Nucleus accumbens (tissue), 56 donors: ENCODE measurements at regions not wholly inside any gene's neighbourhood (a gene's known extent, or its start where the extent isn't known, plus 50 kb on each side); places are given as distances from the start of the nearest gene placed in this dataset.
A peak's percentile ranks its signal among the peaks of the same experiment; 100 is the strongest.

Experiments used
- DNase-seq, 56 donors: peaks; one replicate each; lab custom pipeline; 2025; lab: John Stamatoyannopoulos, UW

DNA sequence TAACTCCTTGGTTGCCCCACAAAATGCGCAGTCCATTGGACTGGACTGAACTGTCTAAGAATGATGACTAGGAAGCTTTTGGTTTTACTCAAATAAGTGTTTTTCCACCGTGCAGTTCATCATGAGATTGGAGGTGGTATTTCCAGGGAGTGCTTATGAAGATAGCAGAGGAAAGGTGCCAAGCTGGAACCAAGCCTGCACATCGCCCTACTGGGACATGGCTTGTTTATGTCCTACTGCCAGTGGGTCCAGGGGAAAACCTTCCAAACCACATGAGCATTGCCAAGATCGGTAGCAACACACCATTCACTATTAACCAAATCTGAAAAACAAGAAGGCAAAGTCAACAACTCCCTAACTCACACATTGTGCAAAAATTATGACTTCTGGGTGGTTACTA lies 54.7 kb upstream of the DSCAM start:
- peak in 4 of 56 donors; percentile 3 to 30 (median 10) for DNase-seq

DNA sequence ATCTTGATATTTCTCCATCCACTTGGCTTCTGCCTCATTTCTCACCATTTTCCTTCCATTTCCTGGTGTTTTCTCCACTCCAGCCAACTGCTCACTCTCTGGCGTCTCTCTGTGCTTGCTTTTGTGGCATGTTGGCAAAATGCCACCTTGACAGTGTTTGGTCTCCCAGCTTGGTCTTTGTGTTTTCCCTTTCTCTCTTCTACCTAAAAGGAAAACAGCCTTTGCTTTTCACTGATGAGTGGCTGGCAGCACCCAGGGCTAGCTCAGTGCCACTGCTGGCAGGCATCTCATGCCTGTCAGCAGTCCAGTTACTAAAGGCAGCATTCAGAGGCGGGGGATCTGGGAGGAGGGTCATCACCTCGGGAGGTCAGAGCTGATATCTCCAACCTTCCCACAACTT lies 55.3 kb upstream of the DSCAM start:
- peak in 44 of 56 donors; percentile 3 to 78 (median 30) for DNase-seq

DNA sequence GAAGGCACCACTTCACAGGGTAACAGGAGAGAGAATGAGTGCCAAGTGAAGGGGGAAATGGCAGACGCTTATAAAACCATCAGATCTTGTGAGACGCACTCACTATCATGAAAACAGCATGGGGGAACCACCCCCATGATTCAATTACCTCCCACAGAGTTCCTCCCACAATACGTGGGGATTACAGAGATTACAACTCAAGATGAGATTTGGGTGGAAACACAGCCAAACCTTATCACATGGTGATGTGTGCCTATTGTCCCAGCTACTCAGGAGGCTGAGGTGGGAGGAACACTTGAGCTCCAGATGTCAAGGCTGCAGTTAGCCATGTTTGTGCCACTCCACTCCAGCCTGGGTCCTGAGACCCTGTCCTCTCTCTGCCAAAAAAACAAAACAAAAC lies 56.0 kb upstream of the DSCAM start:
- no peak for DNase-seq

DNA sequence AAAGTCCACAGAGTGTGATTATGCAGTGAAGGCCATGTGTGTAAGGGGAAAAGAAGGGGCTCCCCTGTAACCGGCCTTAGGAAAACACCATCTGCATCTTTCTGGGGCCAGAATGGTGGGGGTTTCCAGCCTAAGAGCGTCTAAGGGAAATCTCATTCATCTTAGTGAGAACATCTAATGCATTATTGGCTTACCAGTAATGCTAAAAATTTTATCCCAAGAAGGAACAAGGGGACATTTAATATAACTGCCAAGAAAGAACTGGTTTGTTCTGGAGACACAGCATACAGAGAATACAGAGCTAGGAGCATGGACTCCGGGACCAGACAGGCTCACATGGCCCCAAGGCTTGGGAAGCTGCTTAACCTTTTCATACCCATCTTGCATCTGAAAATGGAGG lies 58.3 kb upstream of the DSCAM start:
- DNase-seq = peak in 3 of 56 donors; percentile 4 to 11 (median 9)

DNA sequence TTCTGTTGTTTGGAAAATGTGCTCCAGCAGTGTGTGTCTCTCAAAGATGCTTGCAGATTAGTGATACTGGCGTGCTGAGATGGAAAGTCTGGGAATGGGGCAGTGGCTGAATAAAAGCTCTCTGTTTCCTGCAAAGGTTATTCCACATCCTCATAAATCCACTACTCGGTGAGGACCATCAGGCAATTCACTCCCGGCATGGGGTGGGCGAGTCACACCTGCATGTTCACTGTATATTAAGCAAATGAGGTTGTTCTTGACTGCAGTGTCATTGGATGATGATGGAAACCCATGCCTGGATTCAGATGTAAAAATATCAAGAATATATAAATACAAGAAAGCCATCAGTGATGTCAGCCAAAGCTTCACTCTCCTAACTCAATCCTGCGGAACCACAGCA lies 65.4 kb upstream of the DSCAM start:
- DNase-seq = no peak

DNA sequence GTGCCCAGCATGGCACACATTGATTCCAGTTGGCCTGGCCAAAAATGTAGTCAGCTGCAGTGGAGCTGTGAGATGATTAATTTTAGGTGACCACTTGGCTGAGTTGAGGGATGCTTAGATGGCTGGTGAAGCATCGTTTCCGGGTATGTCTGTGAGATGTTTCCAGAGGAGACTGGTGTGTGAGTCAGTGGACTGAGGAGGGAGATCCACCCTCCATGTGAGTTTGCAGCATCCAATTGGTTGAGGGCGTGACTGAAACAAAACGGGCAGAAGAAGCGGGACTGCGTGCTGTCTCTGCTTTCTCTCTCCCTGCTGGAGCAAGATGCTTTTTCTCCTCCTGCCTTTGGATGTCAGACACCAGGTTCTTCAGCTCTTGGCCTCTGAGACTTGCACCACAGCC lies 68.2 kb upstream of the DSCAM start:
- no peak for DNase-seq

DNA sequence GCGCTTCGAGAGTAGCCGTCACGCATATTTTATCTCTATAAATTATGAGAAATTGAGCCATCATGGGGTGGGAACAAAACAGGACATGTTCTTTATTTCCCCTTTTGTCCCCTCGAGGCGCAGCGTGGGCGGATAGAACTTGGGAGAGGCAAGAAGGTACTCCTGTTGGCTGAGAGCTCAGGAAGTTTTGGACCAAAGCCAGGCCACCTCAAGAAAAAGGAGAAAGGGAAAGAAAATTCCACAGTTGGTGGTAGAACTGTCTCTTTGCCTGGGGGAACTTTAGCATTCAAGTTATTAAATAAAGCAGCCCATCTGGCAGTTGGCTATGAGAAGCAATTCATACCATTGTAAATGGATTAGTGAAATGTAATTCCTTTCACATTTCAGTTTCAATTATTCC lies 76.4 kb upstream of the DSCAM start:
- DNase-seq = no peak

DNA sequence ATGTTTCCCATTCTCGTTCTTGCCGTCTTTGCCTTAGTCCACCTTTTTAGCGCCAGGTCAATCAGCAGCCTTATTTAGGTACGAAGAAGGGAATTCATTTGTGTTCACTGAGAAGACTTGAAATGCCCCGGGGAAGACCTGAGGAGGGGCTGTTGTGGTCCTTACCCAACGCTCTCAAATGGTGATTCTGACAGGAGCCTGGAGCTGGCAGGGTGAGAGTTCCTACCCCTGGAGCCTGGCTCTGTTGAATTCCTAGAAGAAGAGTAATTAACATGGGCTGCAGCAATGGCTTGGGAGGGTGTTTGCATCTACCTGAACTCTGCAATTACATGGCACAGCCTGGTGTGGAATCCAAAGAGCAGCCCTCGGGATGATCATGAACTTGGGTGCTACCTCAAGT lies 76.9 kb upstream of the DSCAM start:
- no peak for DNase-seq

DNA sequence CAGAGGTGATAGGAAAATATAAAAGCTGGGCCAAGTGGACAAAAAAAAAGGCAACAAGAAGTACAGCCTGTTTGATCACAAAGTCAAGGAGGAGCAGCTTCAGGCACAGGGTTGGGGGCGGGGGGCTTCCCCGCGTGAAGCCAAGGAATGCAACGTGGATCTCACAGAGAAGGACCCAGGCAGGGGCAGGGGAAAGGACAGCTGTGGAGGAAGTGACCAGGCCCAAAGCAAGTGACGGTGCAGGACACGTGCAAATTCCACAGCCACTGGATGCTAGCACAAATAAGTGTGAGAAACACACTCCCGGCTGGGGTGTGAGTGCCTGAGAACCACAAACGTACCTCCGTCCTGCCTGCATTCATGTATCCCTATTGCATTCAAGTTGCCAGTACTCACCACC lies 77.7 kb upstream of the DSCAM start:
- no peak for DNase-seq

DNA sequence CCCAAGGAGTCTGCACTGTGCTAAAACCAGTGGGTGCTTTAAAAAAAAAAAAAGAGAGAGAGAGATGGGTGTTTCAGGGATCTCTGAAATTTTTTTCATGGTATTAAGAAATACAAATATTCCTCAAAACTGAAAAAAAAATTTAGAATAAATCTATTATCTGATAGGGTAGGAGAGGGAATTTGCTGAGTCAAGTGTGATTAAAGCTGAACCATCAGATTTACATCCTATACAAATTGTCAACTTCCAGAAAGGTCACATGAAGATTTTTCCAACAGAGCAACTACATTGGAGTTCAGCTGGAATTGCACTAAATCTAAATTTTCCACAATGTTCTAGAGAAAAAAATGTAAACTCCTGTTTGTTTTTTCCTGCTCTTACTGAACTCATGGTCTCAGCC lies 79.3 kb upstream of the DSCAM start:
- DNase-seq = no peak

DNA sequence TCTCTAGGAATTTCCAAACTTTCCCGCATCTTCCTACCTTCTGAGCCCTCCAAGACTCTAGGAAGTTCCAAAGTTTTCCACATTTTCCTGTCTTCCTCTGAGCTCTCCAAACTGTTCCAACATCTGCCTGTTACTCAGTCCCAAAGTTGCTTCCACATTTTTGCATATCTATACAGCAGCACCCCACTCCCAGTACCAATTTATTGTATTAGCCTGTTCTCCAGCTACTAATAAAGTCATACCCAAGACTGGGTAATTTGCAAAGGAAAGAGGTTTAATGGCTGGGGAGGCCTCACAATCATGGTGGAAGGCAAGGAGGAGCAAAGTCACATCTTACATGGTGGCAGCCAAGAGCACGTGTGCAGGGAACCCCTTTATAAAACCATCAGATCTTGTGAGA lies 82.9 kb upstream of the DSCAM start:
- DNase-seq = no peak

DNA sequence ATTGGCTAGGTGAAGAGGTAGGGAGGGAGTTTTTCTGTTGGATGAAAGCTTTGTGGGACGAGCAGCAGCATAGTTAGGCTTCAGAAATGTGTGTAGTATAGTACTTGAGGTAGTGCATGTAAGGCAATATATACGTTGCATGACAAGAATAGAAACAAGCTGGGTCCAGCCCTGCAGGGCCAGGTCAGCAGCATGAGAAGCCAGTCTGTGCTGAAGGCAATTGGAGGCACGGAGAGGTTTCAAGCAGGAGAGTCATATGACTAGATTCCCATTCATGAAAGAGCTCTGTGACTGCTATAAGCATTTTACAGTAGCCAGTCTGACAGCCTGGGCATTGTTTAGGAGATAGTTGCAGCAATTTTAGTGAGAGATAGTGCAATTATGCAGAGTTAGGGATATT lies 84.2 kb upstream of the DSCAM start:
- DNase-seq = no peak

DNA sequence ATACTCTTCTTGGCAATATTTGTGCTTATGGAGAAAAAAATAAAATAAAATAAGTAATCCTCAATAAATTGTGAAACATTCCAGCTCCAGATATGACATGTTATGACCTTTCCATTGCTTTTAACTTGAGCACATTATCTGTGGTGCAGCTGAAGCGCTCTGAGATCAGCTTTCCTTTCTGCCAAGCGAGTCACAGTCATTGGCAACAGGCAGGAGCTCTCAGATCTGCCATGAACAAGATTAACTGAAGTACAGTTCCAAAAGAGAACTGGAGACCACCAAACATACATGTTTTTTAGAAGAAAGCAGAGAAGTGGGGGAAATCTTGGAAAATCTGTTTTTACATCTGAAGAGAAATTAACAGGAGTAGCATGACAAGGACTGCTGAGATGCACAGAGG lies 89.2 kb upstream of the DSCAM start:
- no peak for DNase-seq

DNA sequence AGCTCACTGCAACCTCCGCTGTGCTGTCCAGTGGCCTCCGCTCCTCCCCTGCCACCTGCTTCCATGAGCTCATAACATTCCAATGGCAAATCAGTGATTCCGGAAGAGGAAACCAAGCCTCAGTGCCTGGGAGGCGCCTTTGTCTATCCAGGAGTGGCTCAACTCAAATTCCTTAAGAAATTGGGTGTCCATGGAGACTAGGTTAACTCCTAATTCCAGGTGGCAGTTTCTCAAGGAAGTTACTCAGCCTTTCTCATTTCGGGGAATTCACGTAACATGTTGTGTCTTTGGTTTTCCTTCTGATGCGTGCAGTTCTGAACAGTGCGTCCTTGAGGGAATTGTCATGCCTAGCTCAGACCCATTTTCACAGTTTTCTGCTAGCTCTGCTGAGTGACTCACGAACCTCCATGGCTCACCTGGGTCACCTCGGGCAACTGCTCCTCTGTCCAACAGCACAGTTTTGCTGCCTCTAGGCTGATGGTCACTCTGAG lies 89.9 kb upstream of the DSCAM start:
- DNase-seq = no peak

DNA sequence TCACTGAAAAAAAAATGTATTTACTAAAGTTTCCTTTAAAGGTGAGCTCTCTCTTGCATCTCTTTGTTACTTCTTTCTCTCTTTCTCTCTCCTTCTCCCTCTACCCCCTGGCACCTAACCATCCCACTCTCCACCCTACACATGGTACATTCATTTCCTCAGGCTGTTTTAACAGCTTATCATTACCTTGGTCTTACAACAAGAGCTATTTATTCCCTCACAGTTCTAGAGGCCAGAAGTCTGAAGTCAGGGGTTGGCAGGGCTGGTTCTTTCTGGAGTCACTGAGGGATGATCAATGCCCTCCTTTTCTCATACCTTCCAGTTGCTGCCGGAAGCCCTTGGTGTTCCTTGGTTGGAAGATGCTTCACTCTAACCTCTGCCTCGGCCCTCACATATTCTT lies 91.1 kb upstream of the DSCAM start:
- DNase-seq = no peak

DNA sequence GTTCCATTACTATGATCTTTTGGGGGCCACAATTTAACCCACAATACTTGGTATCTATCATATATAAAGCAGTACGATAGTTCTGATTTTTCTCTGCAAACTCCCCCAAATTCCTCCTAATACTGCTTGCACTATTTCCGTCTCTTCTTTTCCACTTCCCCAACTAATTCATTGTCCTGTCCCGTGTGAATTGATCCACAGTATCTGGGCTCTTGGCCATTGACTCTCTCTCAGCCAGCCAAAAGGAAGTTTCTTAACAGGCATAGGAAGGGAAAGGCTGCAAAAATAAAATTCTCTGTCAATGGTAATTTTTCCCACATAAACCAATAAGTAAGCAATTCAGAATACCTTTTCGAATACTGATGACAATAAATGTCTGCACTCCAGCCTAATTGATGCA lies 91.7 kb upstream of the DSCAM start:
- no peak for DNase-seq

DNA sequence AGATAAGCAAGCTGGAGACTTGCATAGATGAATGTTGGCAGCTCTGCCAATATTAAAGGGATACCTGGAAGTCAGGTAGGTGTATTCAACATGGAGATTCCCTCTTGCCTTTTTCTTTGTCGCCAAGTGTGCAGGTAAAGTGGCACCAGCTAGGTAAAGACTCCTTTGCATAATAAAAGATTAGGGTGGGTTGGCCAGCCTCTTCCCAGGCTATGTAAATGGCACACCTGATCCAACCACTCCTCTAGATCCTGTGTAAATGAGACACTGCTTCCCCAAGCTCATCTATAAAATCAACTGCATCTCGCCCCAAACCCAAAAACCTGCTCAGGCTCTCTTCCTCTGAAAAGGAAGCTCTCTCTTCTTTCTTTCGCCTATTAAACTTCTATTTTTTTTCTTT lies 100.8 kb upstream of the DSCAM start:
- DNase-seq = no peak

DNA sequence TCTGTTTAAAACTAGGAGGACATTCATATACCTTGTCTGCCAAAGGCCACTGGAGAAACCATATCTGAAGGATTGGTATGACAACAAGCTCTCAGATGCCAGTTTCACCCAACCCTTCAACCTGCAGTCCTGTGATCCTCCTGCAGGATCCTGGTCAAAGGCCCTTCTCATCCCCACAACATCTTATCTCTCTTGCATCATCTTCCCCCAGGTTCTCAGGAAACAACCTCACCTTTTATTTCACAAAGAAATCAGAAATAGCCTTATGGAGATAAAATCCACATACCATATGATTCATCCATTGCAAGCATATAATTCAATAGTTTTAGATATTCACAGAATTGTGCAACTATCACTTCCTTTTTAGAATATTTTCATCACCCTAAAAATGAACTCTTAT lies 104.0 kb upstream of the DSCAM start:
- no peak for DNase-seq

DNA sequence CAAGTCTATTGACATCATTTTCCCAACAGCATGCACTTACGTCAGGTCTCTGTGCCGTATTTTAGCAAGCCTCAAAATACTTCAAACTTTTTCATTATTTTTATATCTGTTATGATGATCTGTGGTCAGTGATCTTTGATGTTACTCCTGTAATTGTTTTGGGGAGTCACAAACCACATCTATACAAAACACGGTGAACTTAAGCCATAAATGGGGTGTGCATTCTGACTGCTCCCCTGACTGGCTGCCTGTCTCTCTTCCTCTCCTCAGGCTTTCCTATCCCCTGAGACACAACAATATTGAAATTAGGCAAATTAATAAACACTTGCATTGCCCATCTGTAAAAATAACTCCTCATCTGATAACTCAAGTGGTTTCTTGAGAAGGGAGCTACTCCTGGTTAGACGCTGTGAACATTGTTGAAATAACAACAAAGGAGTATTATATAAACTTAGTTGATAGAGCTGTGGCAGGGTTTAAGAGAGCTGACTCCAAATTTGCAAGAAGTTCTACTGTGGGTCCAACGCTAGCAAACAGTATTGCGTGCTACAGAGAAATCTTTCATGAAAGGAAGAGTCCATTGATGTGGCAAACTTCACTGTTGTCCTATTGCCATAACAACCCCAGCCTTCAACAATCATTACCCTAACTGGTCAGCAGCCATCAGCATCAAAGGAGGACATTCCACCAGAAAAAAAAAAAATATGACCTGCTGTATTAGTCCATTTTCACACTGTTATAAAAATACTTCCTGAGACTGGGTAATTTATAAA lies 105.8 kb upstream of the DSCAM start:
- DNase-seq = no peak

DNA sequence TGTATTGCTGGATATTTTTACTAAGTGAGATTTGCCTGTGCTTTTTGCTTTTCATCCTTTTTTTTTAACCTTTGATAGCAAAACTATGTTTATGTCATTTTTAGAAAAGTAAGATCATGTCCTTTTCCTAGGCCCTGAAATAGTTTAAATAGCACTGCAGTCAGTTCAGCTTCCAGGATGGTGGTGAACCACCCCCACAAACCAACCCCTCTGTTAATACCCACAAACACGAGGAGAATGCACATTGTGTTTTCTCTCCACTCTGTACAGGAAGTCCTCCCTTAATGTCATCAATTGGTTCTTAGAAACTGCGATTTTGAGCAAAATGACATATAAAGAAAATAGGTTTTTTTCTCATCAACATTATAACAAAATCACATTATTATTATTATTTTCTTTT lies 117.7 kb upstream of the DSCAM start:
- no peak for DNase-seq

DNA sequence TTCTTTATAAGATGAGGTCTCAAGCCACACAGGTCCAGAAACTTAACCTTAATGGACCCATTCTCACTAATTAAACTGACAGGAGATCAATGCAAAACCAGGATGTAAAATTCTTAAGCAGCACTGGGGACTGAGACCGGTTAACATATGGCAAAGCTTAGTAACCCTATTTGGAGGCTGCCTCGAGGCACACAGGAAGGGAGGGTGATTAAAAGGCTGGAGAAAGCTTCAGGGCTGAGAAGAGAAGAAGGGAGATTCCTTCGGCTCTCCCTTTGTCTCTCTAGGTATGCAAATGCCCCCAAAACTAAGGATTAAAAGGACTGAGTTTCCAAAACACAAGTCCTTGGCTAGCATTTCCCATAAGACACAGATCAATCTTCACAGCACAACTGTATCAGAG lies 120.8 kb upstream of the DSCAM start:
- no peak for DNase-seq

DNA sequence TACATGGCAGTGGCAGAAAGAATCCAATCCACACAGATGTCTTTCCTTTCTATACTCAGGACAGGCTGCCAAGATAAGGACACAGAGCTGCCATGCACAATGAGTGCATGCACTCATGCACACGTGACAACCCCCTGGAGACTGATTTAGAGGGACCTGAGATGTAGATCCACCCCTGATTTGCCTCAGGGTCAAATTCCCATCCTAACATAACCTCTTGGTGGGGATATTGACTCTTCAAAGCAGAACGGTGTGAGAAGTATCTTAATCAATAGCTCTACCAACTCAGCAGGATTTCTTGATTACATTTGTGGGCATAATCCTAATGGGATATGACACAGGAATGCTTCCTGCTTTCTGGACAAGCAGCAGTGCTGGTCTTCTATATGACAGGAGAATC lies 125.2 kb upstream of the DSCAM start:
- no peak for DNase-seq
